GM12872 (cell line): ENCODE measurements at regions not wholly inside any gene's neighbourhood (a gene's known extent, or its start where the extent isn't known, plus 50 kb on each side); places are given as distances from the start of the nearest gene placed in this dataset.

Experiments
- TF ChIP-seq, protein P1 (sequence below): IDR thresholded peaks from 3 replicates; pipeline ENCODE4 v1.5.1; 2011; ENCODE audit warnings: low read depth, mild to moderate bottlenecking, low read length, moderate library complexity; ENCODE audit not compliant: insufficient read depth

DNA sequence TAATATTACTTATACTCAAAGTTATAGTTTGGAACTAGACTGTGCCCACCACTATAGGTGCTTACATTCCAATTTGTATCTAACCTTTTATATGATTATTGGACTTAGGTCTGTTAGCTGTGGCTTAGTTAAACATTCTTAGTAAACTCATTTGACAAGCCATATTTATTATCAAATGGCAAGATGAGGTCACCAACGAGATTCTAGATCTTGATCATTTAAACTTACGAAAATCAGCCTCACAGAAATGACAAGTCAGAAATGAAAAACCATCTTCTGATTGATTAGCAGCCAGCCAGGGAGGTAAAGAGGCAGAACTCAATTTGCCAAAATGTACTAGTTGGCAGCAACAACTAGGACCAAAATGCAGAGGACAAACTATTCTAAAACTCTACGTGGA lies 100.4 kb upstream of the STK17B start:
- TF ChIP-seq, protein P1, sequence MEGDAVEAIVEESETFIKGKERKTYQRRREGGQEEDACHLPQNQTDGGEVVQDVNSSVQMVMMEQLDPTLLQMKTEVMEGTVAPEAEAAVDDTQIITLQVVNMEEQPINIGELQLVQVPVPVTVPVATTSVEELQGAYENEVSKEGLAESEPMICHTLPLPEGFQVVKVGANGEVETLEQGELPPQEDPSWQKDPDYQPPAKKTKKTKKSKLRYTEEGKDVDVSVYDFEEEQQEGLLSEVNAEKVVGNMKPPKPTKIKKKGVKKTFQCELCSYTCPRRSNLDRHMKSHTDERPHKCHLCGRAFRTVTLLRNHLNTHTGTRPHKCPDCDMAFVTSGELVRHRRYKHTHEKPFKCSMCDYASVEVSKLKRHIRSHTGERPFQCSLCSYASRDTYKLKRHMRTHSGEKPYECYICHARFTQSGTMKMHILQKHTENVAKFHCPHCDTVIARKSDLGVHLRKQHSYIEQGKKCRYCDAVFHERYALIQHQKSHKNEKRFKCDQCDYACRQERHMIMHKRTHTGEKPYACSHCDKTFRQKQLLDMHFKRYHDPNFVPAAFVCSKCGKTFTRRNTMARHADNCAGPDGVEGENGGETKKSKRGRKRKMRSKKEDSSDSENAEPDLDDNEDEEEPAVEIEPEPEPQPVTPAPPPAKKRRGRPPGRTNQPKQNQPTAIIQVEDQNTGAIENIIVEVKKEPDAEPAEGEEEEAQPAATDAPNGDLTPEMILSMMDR: no peak

DNA sequence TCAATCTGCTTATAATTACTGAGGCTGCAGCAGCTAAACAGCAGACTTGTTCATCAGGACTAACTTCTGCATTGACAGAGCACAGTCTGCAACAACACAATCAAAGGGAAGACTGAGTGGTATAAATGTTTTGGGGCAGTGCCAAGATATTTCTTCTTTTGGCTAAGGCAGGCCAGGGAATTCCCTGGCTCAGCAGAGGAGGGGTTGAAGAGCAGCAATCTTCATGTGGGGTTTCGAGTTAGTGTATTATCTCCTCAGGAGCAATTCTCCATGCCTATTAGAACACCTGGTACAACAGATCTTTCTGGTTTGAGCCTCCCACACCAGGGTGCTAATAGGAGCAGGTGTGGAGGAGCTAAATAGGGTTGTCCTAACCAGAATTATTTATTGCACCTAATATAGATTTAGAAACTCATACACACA lies 103.0 kb upstream of the STK17B start:
- TF ChIP-seq, protein P1: no peak

DNA sequence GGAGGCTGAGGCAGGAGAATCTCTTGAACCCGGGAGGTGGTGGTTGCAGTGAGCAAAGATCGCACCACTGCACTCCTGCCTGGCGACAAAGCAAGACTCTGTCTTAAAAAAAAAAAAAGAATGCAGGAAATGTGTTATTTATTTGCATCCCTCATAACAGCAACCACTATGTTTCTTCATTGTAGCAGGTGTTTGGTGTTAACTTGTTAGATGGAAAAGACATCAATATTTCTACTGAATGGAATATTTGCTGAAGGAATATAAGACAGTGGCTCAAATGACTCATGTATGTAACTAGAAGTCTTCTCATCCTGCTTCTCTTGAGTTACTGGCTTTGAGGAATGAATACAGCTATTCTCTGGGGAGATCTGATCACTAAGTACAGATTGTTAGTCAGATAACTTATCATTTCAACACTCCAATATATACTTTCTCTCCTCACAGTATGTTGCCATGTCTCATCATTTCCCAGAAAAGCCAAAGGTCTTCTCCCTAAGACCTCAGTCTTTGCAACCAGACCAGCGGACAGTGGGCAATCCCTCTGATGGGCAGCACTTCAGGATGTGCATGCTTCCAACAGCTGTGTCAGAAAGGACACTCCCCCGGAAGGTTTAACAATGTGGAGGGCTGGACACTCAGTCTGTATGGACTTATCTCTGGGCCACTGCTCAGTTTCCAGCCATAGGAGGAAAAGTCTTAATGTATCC lies 104.4 kb upstream of the STK17B start:
- TF ChIP-seq, protein P1: no peak

DNA sequence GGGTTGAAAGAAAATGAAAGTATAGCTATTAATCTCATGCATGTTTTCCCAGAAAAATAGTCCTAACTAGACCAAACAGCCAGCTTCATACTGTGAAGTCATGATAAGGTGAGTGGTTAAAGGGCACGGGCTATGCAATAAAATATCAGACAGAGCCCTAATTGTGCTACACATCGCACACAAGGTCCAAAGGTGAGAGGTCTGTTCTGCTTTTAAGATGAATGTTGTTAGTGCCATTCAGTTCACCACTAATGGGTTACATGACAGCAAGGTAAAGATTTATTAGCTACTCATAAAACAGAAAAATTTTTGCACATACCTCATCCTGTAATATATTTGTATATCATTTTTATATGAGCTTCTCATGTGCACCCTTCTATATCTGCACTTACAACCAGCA lies 105.0 kb upstream of the STK17B start:
- TF ChIP-seq, protein P1: no peak

DNA sequence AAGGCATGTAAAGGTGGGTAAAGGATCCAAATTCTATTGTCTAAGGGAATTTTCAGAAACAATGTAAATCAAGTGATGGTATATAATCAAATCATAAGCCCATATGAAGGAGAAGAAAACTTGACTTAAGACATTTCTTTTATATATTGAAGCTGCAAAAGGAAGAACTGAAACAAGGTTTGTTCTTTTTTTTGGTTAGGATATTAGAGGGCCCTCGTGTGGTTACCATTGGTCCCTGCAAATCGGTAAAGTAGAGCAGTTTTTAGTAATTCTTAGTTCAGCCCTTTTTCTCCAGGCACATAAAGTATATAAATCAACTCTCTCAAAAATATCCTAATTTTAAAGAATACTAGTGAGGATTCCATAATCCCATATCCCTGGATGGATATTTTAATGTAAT lies 105.6 kb upstream of the STK17B start:
- TF ChIP-seq, protein P1: peak; percentile 65

DNA sequence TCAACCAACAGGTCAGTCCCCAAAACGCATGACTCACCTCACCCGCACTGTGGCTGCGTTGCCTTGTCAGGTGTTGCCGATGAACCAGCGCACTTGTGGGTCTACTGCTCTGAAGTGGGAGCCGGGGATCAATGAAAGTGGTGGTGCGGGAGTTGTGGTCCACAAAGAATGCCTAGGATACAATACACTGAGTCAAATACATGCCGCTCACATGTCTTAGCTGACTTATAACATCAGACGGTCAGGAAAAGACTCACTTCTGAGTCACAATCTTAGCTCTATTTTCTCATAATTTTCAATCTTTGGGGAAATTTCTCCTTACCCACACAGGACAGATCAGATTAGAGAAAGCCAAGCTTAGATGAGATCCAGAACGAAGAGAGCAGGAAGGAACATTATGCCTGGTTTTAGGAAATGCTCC lies 107.1 kb upstream of the STK17B start:
- TF ChIP-seq, protein P1: no peak

DNA sequence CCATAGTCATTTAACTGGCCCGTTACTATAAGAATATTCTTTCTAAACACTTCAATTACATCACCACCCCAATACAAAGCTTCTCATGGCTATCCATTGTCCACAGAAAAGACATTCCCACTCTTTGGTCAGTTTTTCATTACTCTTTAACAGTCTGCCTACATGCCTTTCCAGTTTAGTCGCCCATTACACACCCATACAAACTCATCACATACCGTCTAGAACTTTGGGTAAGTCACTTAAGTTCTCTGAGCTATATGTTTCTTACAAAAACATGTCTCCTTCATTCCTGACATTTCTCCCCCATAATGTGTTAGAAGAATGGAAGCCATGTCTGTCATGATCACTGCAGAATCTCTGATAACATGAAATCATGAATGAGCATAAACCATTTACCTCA lies 108.2 kb upstream of the STK17B start:
- TF ChIP-seq, protein P1: no peak
